Coronary artery (tissue), 2 donors: ENCODE measurements at regions not wholly inside any gene's neighbourhood (a gene's known extent, or its start where the extent isn't known, plus 50 kb on each side); places are given as distances from the start of the nearest gene placed in this dataset.

Source experiments
- DNase-seq: peaks from one replicate; pipeline ENCODE4 v3.0.0-alpha.2; 2017; ENCODE audit warnings: low spot score
- H3K27ac ChIP-seq, 2 donors: fragments of 200-600 bp; sonication (generic); one replicate each; pipeline ENCODE4 v1.5.1; 2016 to 2019
- H3K4me3 ChIP-seq: fragments of 200-600 bp; sonication (generic); 2 replicates; pipeline ENCODE4 v1.5.1; 2016; ENCODE audit warnings: mild to moderate bottlenecking, moderate library complexity
- TF ChIP-seq, protein P1 (sequence below): fragments of 200-600 bp; sonication (generic); IDR thresholded peaks from one replicate; pipeline ENCODE4 v1.5.1; 2019; ENCODE audit warnings: antibody characterized with exemption

DNA sequence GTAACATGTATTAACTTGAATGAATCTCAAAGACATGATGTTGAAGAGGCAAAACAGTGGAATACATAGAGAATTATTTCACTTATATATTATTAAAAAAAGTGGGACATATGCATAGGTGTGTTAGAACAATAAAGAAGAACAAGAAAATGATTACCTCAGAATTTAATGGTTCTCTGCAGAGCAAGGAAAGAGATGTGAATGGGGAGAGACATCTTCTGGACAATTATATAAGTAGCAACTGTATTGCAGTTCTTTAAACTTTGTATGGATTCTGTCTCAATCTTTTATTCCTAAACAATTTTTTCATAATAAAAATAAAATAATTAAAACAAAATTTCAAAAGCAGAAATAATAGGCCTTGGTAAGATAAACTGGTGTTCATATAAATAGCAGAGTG, 674.9 kb upstream of the ADGRL4 start:
- DNase-seq: no peak
- Histone ChIP-seq H3K4me3 (no peak overlapping the region), H3K27ac (no peak overlapping the region)
- TF ChIP-seq, protein P1, sequence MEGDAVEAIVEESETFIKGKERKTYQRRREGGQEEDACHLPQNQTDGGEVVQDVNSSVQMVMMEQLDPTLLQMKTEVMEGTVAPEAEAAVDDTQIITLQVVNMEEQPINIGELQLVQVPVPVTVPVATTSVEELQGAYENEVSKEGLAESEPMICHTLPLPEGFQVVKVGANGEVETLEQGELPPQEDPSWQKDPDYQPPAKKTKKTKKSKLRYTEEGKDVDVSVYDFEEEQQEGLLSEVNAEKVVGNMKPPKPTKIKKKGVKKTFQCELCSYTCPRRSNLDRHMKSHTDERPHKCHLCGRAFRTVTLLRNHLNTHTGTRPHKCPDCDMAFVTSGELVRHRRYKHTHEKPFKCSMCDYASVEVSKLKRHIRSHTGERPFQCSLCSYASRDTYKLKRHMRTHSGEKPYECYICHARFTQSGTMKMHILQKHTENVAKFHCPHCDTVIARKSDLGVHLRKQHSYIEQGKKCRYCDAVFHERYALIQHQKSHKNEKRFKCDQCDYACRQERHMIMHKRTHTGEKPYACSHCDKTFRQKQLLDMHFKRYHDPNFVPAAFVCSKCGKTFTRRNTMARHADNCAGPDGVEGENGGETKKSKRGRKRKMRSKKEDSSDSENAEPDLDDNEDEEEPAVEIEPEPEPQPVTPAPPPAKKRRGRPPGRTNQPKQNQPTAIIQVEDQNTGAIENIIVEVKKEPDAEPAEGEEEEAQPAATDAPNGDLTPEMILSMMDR: no peak

DNA sequence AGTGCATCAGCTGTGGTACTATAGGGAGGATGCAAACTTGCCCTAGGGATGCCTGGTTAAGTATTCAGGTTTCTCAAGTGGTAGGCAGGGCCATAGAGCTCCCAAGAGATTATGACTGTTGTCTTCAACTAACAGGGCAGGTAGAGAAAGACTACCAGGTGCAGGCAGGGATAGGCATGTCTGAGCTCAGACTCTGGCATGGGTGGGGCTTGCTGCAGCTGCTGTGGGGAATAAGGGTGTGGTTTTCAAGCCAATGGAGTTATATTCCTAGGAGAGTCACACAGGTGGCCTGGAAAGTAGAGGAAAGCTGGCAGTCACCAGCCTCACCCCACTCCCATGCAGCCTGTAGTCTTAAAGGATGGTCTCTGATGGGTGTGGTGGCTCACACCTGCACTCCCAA, 673.4 kb upstream of the ADGRL4 start:
- no peak for DNase-seq
- no peak overlapping the region for H3K4me3 ChIP-seq
- TF ChIP-seq, protein P1: no peak
- H3K27ac ChIP-seq: no peak overlapping the region

DNA sequence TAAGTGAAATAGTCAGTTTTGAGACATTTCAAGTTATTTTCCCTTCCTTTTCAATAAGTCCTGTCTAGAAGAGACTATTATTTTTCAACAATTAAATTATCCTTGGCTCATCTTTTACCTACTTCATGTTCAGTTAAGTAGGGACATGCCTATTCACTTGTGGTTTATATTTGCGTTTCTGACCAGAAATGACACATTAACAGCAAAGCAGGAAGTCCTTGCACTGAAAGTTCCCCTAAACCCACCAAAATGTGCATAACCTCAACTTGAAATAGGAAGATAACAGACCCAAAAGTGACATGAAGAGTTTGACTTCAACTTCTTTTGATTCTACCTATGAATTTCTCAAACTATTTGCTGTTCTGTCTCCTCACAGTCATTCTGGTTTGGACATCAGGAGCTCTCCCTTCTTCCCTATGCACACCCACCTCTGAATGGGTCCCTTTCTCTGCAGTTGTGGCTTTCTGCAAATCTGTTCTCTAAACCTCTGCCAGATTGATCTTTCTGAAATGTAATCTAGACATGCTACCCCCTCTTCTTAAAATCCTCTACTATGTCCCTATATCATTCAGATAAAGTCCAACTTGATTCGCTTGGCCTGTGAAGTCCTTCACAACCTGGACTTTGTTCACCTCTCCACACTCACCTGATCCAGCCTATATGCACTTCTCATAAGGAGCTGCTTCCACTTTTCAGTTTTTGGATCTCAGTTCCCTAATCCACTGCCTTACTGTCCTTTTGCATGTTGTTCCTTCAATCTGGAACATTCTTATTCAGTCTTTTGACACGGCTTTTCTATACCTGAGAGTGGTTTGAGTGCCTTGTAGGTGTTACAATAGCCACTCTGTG, 661.5 kb upstream of the ADGRL4 start:
- no peak overlapping the region for H3K27ac ChIP-seq
- H3K4me3 ChIP-seq: no peak overlapping the region
- no peak for DNase-seq
- TF ChIP-seq, protein P1: no peak

DNA sequence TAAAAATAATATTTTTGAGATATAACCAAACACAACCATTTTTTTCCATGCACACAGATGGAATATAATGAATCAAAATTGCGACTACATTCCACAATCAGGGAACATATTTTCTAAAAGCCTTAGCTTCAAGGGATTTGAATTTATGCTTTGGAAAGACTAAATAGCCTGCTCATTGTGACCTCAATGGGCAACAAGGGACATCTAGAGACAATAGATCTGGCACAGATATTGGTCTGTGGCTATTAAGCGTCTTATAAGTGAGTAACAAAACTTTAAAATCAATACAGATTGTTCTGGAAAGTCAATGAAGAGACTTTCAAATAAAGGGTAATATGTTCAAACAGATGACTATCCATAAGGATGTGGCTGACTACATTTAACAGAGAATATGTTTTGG, 660.6 kb upstream of the ADGRL4 start:
- H3K27ac ChIP-seq: no peak overlapping the region
- H3K4me3 ChIP-seq: no peak overlapping the region
- no peak for DNase-seq
- TF ChIP-seq, protein P1: no peak

DNA sequence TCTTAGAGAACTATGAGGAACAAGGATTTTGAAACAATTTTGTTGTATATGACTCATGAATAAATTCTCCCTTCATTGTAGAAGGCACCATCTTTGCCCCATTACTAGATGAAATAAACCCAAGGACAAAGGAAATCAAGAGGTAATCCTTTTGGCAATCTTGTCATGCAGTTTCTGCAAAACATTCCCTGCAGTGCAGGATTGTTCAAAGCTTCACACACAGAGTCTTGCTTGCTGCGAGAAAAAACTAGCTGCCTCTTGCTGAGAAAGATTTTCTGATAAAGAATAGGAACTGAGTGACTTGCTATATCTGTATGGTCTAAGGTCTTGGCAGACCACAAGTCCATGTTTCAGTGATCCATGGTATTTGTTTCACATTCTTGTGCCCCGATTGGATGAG, 657.4 kb upstream of the ADGRL4 start:
- Histone ChIP-seq H3K27ac (no peak overlapping the region), H3K4me3 (no peak overlapping the region)

DNA sequence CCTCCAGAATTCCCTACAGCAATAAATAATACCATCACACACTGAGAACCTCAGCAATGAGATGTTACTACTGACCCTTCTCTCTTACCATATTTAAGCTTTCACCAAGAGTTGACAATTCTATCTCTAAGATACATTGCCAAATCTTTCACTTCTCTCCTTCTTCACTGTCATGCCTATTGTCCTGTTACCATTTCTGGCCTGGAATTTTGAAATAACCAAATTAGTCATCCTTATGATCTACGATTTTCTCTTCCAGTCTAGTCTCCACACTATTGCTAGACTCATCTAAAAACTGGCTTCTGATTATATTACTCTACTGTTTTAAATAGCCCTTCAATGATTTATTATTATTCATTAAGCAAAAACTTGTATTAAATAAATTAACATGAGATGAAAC, 656.1 kb upstream of the ADGRL4 start:
- no peak overlapping the region for H3K27ac ChIP-seq
- no peak overlapping the region for H3K4me3 ChIP-seq
- no peak for DNase-seq
- TF ChIP-seq, protein P1: no peak

More for the DNA sequence above, 657.4 kb upstream of the ADGRL4 start:
- TF ChIP-seq, protein P1: no peak
- no peak for DNase-seq

DNA sequence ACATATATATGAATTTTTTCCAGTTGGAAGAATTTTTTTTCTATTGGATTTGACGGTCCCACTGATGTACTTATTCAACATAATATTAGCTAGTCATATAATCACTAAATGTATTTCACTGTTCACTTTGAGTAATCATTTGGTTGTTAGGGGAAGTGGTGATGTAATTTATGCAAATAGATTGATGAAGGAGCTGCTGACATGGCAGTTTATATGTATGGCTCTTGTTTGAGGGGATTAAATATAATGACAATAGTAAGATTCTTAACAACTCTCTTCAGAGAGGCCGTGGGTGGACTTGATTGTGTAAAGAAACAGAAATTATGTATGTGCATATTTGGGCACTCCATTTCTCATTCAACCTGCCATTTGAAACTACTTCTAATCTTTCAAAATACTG, 653.6 kb upstream of the ADGRL4 start:
- TF ChIP-seq, protein P1: no peak
- no peak overlapping the region for H3K27ac ChIP-seq
- DNase-seq: no peak
- H3K4me3 ChIP-seq: no peak overlapping the region
